Common myeloid progenitor, CD34-positive (primary cell): ENCODE measurements at regions not wholly inside any gene's neighbourhood (a gene's known extent, or its start where the extent isn't known, plus 50 kb on each side); places are given as distances from the start of the nearest gene placed in this dataset.

Experiments used
- CTCF ChIA-PET: fragments of 350-600 bp; sonication (Branson Sonifier 250); formaldehyde crosslinking; loops from one replicate; lab custom pipeline; 2021; ENCODE audit warnings: antibody characterized with exemption; lab: Charles Lee
- POLR2A ChIA-PET: fragments of 350-600 bp; sonication (Branson Sonifier 250); formaldehyde crosslinking; loops from one replicate; lab custom pipeline; 2021; ENCODE audit warnings: antibody characterized with exemption; lab: Charles Lee
- DNase-seq, 3 donors: peaks; one replicate each; pipeline versions ENCODE4 v3.0.0 to v3.0.0-alpha.2; 2013
- H3K27ac ChIP-seq, 2 experiments: 1 replicate in 1 of 2; 2 replicates in 1 of 2; pipeline ENCODE4 v1.7.0; 2013; ENCODE audit warnings: inconsistent platforms in 2 of 2, low read length in 2 of 2, mild to moderate bottlenecking in 2 of 2, low read depth in 1 of 2, moderate library complexity in 1 of 2; ENCODE audit not compliant: severe bottlenecking in 2 of 2, insufficient read depth in 1 of 2, poor library complexity in 1 of 2
- H3K27me3 ChIP-seq, 5 experiments: replicated peaks in 2 of 5; 1 replicate in 3 of 5; 2 replicates in 2 of 5; pipeline versions ENCODE4 v1.6.1 to v1.7.0; 2013; ENCODE audit warnings: low read length in 4 of 5, mild to moderate bottlenecking in 2 of 5, moderate library complexity in 2 of 5, inconsistent platforms in 1 of 5; ENCODE audit not compliant: insufficient read depth in 5 of 5, control insufficient read depth in 4 of 5
- H3K36me3 ChIP-seq, 4 experiments: 1 replicate in 2 of 4; 2 replicates in 2 of 4; pipeline versions ENCODE4 v1.6.1 to v1.7.0; 2013; ENCODE audit warnings: low read length in 3 of 4, control low read depth in 1 of 4, mild to moderate bottlenecking in 1 of 4; ENCODE audit not compliant: control insufficient read depth in 4 of 4, insufficient read depth in 4 of 4
- H3K4me1 ChIP-seq, 4 experiments: 1 replicate in 3 of 4; 2 replicates in 1 of 4; pipeline versions ENCODE4 v1.6.1 to v1.7.1; 2013; ENCODE audit warnings: low read length in 3 of 4, mild to moderate bottlenecking in 3 of 4, control low read depth in 1 of 4, inconsistent platforms in 1 of 4, moderate library complexity in 1 of 4; ENCODE audit not compliant: control insufficient read depth in 4 of 4, insufficient read depth in 4 of 4; ENCODE audit errors: control extremely low read depth in 1 of 4
- H3K4me3 ChIP-seq, 7 experiments: 1 replicate in 4 of 7; 2 replicates in 3 of 7; pipeline versions ENCODE4 v1.5.1 to v1.7.0; 2013; ENCODE audit warnings: mild to moderate bottlenecking in 7 of 7, low read length in 6 of 7, moderate library complexity in 6 of 7, inconsistent platforms in 2 of 7, low read depth in 2 of 7, control low read depth in 1 of 7; ENCODE audit not compliant: insufficient read depth in 4 of 7, control insufficient read depth in 1 of 7; ENCODE audit errors: extremely low read depth in 1 of 7
- H3K9me3 ChIP-seq, 5 experiments: 1 replicate in 4 of 5; 2 replicates in 1 of 5; pipeline versions ENCODE4 v1.6.1 to v1.7.1; 2013; ENCODE audit warnings: low read length in 4 of 5, mild to moderate bottlenecking in 2 of 5, inconsistent platforms in 1 of 5, low read depth in 1 of 5, moderate library complexity in 1 of 5; ENCODE audit not compliant: control insufficient read depth in 4 of 5, insufficient read depth in 2 of 5; ENCODE audit errors: control extremely low read depth in 1 of 5
- WGBS: methylation state at CpG from one replicate; pipeline ENCODE4 v1.1.5; 2013; ENCODE audit not compliant: insufficient coverage; 5-methylcytosine and 5-hydroxymethylcytosine counted together

DNA sequence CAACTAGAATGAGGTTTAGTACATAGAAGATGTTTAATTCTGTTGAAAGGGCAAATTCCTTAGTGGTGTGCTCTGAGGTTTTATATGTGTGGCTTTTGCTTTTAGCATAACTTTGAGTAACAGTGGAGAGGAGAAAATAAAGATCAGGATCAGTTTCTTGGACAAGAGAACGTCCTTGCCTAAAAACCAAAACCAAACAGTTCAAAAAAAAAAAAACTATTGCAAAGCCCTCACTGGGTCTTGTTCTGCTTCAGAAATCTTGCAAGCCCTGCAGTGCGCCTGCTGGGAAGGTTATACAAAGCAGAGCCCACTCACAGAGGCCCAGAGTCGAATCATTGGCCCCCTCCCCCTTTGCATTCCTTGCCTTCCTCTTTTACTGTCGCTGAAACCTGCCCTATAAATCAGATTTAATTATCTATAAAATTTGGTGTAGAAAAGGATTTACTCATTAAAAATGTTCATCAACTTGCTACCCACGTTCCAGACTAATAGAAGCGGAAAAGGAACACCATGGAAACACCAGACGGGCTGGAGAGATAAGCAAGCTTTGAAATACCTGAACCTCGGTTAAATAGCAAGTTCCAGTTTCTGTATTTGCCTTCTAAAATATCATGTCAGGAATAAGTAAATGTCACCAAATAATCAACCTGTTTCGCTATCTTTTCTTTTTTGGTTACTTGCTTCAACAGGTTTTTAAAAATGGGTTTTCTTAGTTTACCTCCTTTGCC, 201.6 kb upstream of the PTBP2 start:
- Histone ChIP-seq H3K27ac (no peak overlapping the region), H3K9me3 (no peaks in the 10 kb centered on the region), H3K27me3 (no peaks in the 10 kb centered on the region), H3K4me3 (no peak overlapping the region), H3K4me1 (no peaks in the 10 kb centered on the region), H3K36me3 (no peaks in the 10 kb centered on the region)
- DNase-seq = peak in 2 of 3 donors; percentile 2 to 11
- 87% methylated on average over 3 of the region's 9 CpGs for WGBS
- ChIA-PET POLR2A (no interaction called here), CTCF (no interaction called here)

DNA sequence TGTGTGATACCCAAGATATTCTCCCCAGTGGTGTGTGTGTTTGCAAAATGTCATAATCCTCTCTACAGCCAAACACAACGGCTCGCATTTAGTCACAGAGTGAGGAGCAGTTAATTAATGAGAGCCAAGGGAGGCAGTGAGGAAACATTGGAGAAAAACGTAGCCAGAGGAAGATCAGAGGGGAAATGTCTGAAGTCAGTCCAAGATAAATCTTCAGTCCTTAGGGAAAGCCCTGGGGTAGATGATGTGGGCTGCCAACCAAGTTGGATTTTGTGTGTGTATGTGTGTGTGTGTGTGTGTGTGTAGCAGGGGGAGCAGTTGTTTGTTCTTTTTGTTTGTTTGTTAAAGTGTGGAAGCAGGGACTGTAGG, 201.0 kb upstream of the PTBP2 start:
- no peak overlapping the region for H3K4me3 ChIP-seq
- no peaks in the 10 kb centered on the region for H3K36me3 ChIP-seq
- H3K27ac ChIP-seq = no peak overlapping the region
- H3K9me3 ChIP-seq = no peaks in the 10 kb centered on the region
- 62% methylated on average over 3 of the region's 3 CpGs for WGBS
- ChIA-PET CTCF (no interaction called here), POLR2A (no interaction called here)
- no peaks in the 10 kb centered on the region for H3K4me1 ChIP-seq
- DNase-seq = no peak
- no peaks in the 10 kb centered on the region for H3K27me3 ChIP-seq

DNA sequence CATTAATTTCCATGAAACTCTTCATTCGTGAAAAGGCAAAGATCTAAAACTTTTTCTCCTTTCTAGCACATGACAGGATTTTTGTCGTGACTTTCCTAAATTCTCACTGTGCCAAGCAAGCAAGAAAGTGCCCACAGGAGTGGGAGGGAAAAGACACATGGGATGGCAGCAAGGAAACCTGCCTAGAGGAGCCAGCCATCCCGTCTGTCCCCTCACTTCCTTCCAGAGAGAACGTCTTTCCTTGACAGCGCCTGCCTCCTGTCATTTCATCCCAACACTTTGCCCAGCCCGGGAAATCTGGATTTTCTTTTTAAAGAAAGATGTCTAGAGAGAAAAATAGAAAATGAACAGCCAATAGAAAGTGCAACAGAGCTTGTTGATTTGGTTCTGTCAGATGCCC, 200.6 kb upstream of the PTBP2 start:
- H3K36me3 ChIP-seq = no peaks in the 10 kb centered on the region
- no peak overlapping the region for H3K4me3 ChIP-seq
- WGBS = 89% methylated on average over 4 of the region's 6 CpGs
- no peak for DNase-seq
- H3K4me1 ChIP-seq = no peaks in the 10 kb centered on the region
- CTCF ChIA-PET = no interaction called here
- H3K27me3 ChIP-seq = no peaks in the 10 kb centered on the region
- no peaks in the 10 kb centered on the region for H3K9me3 ChIP-seq
- no peak overlapping the region for H3K27ac ChIP-seq
- POLR2A ChIA-PET = no interaction called here

DNA sequence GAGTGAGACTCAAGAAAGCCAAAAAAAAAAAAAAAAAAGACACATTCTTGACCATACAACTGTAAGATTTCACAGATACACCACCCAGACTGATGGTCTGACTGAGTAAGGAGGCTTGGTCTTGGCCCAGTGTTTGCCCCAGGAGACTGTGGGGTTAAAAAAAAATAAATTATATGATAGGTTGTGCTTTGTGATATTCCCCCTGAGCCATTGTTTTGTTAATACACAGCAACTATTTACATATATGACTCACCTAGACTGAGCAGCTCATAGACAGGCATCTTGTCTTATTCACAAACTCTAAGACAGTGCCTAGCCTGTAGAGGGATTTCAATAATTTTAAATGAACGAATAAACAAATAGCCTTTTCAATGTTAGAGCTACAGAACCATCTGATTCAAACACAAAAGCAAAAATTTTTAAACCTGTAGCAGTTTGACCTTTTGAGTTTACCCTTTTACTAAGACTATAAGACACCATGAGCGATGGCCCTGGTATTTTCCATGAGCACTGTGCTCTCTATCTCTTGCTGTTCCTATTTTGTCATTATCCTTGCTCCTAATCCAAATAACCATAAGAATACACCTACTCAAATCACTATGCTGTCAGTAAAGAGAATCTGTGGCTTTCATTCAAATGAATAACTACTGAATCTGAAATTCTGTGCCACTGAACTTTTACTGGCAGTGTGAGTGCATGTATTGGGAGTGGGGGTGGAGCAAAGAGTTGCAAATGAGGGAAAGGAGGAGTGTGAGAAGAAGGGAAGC, 199.4 kb upstream of the PTBP2 start:
- WGBS = 87% methylated on average over 2 of the region's 2 CpGs
- POLR2A ChIA-PET = no interaction called here
- Histone ChIP-seq H3K4me1 (no peaks in the 10 kb centered on the region), H3K9me3 (no peaks in the 10 kb centered on the region), H3K27ac (no peak overlapping the region), H3K4me3 (no peak overlapping the region), H3K36me3 (no peaks in the 10 kb centered on the region), H3K27me3 (no peaks in the 10 kb centered on the region)
- DNase-seq = no peak
- CTCF ChIA-PET = interaction anchor here (1.2 kb wide), 1 partner anchor 290 kb away, joined by 3 read pairs; no protein-coding TSS in a partner anchor

DNA sequence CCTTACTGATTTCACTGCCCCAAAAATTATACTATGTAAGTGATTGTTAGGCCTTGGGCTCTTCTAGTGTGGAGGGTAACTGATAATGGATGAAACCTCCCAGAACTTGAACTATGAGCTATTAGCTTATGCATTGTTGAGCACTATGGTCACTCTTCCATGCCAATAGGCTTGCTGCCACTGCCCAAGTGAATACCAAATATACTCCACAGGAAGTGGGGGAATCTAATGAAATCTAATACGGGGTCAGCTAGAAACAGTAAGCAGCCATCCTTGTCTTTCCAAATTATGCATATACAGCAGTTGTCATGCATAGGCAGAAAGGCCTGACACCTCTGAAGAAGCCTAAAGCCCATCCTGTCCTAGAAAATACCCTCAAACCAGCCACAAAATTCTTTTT, 198.7 kb upstream of the PTBP2 start:
- no peak overlapping the region for H3K4me3 ChIP-seq
- no peak for DNase-seq
- no peaks in the 10 kb centered on the region for H3K27me3 ChIP-seq
- H3K4me1 ChIP-seq = no peaks in the 10 kb centered on the region
- whole genome bisulfite sequencing = no CpG with 5 or more reads among the region's 1 CpG
- ChIA-PET CTCF (interaction anchor here (1.2 kb wide), 1 partner anchor 289 kb away, joined by 3 read pairs; no protein-coding TSS in a partner anchor), POLR2A (no interaction called here)
- no peaks in the 10 kb centered on the region for H3K9me3 ChIP-seq
- no peaks in the 10 kb centered on the region for H3K36me3 ChIP-seq
- H3K27ac ChIP-seq = no peak overlapping the region

DNA sequence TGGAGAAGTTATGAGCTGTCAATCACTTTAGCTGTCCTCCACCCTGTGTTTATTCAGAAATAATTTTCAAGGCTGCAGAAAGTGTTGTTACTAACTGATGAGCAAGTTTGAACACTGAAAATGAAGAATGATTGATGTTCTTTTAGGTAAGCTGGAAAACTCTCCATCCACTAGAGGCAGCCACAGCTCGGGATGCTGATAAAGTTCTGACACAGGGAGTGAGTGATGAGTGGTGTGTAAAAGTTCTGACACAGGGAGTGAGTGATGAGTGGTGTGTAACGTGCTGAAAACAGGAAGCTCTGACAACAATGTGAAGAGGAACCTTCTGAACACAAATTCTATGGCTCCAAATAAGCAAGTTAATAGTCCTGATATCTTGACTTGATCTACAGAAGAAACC, 197.5 kb upstream of the PTBP2 start:
- Histone ChIP-seq H3K4me1 (no peaks in the 10 kb centered on the region), H3K36me3 (no peaks in the 10 kb centered on the region), H3K27ac (no peak overlapping the region), H3K9me3 (peaks cover 0 to 5% (median 0%) of the 10 kb centered on the region in 5 experiments), H3K4me3 (no peak overlapping the region), H3K27me3 (no peaks in the 10 kb centered on the region)
- CTCF ChIA-PET = no interaction called here
- POLR2A ChIA-PET = no interaction called here
- WGBS = 14% methylated on average over 1 of the region's 2 CpGs
- DNase-seq = peak in 2 of 3 donors; percentile 18 to 45
